ENCODE measurements at regions not wholly inside any gene's neighbourhood (a gene's known extent, or its start where the extent isn't known, plus 50 kb on each side); places are given as distances from the start of the nearest gene placed in this dataset.

DNA sequence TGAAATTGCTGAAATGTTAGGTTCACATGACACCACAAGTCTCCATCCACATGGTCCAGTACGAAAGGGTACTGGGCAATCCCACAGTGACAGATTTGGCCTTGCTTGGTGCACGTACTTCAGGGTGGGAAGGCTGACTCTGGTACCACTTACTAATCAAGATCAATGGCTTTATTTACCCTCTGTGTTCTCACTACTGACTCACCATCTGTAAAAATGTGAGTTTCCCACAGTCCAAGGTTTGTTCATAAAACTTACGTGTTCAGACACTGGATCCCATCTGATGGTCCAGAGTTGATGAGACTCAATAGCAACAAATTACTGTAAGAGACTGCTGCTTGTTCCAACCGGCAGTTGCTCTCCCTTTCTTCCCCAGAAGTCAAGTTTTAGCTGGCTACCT lies 231.7 kb downstream of the LMX1A start:
- no peak overlapping the region for H3K9ac ChIP-seq
- DNase-seq, result no peak
- POLR2A ChIA-PET, result no interaction called here
- H3K4me3 ChIP-seq (ENCODE audit: low read depth in 2 of 2, low read length in 1 of 2), result no peak overlapping the region
- H3K36me3 ChIP-seq (replicated peaks in 1 of 2; ENCODE audit: control insufficient read depth in 1 of 2, insufficient read depth in 2 of 2, low read length in 1 of 2), result no peaks in the 10 kb centered on the region
- no peak overlapping the region for H2AFZ ChIP-seq (ENCODE audit: low read depth)
- no peaks in the 10 kb centered on the region for H4K20me1 ChIP-seq (ENCODE audit: insufficient read depth)
- no peaks in the 10 kb centered on the region for H3K4me1 ChIP-seq (ENCODE audit: control insufficient read depth in 1 of 2, insufficient read depth in 2 of 2, low read depth in 1 of 2, low read length in 1 of 2)
- no peak overlapping the region for H3K27ac ChIP-seq (ENCODE audit: low read depth in 2 of 2, low read length in 1 of 2)
- H3K79me2 ChIP-seq (ENCODE audit: insufficient read depth), result no peaks in the 10 kb centered on the region
- H3K9me2 ChIP-seq, result no peaks in the 10 kb centered on the region
- TF ChIP-seq, protein P1, sequence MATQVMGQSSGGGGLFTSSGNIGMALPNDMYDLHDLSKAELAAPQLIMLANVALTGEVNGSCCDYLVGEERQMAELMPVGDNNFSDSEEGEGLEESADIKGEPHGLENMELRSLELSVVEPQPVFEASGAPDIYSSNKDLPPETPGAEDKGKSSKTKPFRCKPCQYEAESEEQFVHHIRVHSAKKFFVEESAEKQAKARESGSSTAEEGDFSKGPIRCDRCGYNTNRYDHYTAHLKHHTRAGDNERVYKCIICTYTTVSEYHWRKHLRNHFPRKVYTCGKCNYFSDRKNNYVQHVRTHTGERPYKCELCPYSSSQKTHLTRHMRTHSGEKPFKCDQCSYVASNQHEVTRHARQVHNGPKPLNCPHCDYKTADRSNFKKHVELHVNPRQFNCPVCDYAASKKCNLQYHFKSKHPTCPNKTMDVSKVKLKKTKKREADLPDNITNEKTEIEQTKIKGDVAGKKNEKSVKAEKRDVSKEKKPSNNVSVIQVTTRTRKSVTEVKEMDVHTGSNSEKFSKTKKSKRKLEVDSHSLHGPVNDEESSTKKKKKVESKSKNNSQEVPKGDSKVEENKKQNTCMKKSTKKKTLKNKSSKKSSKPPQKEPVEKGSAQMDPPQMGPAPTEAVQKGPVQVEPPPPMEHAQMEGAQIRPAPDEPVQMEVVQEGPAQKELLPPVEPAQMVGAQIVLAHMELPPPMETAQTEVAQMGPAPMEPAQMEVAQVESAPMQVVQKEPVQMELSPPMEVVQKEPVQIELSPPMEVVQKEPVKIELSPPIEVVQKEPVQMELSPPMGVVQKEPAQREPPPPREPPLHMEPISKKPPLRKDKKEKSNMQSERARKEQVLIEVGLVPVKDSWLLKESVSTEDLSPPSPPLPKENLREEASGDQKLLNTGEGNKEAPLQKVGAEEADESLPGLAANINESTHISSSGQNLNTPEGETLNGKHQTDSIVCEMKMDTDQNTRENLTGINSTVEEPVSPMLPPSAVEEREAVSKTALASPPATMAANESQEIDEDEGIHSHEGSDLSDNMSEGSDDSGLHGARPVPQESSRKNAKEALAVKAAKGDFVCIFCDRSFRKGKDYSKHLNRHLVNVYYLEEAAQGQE (IDR thresholded peaks at IDR 0.05; ENCODE audit: low read depth, low read length), result no peak
- TF ChIP-seq RCOR1 (IDR thresholded peaks at IDR 0.05; ENCODE audit: low read length), result no peak
- no peak for TF ChIP-seq RFX5 (IDR thresholded peaks at IDR 0.05; ENCODE audit: low read length)
- TF ChIP-seq FOSL2 (IDR thresholded peaks at IDR 0.05; ENCODE audit: borderline replicate concordance, low read depth), result no peak
- TF ChIP-seq, protein P2, sequence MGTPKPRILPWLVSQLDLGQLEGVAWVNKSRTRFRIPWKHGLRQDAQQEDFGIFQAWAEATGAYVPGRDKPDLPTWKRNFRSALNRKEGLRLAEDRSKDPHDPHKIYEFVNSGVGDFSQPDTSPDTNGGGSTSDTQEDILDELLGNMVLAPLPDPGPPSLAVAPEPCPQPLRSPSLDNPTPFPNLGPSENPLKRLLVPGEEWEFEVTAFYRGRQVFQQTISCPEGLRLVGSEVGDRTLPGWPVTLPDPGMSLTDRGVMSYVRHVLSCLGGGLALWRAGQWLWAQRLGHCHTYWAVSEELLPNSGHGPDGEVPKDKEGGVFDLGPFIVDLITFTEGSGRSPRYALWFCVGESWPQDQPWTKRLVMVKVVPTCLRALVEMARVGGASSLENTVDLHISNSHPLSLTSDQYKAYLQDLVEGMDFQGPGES (IDR thresholded peaks at IDR 0.05; ENCODE audit: low read depth, low read length), result no peak
- no peak for TF ChIP-seq POLR2AphosphoS5 (IDR thresholded peaks at IDR 0.05; ENCODE audit: low read depth, low read length)
- TF ChIP-seq YY1 (IDR thresholded peaks at IDR 0.05; ENCODE audit: low read depth), result no peak
- TF ChIP-seq NFIC (IDR thresholded peaks at IDR 0.05; ENCODE audit: borderline replicate concordance), result no peak
- TF ChIP-seq TEAD4 (IDR thresholded peaks at IDR 0.05; ENCODE audit: borderline replicate concordance, insufficient read depth), result no peak
- TF ChIP-seq GABPA (IDR thresholded peaks at IDR 0.05; ENCODE audit: low read depth), result no peak
- TF ChIP-seq TCF12 (IDR thresholded peaks at IDR 0.05), result no peak
- TF ChIP-seq, protein P3, sequence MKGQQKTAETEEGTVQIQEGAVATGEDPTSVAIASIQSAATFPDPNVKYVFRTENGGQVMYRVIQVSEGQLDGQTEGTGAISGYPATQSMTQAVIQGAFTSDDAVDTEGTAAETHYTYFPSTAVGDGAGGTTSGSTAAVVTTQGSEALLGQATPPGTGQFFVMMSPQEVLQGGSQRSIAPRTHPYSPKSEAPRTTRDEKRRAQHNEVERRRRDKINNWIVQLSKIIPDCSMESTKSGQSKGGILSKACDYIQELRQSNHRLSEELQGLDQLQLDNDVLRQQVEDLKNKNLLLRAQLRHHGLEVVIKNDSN (IDR thresholded peaks at IDR 0.05; ENCODE audit: borderline replicate concordance, low read depth), result no peak
- no peak for TF ChIP-seq FOXJ3 (CRISPR knock-in tag; IDR thresholded peaks at IDR 0.05)
- TF ChIP-seq RAD21 (IDR thresholded peaks at IDR 0.05; ENCODE audit: low read length), result no peak
- no peak for TF ChIP-seq JUND (IDR thresholded peaks at IDR 0.05)
- no peak for TF ChIP-seq NRF1 (IDR thresholded peaks at IDR 0.05; ENCODE audit: low read depth, low read length)
- TF ChIP-seq, protein P4, sequence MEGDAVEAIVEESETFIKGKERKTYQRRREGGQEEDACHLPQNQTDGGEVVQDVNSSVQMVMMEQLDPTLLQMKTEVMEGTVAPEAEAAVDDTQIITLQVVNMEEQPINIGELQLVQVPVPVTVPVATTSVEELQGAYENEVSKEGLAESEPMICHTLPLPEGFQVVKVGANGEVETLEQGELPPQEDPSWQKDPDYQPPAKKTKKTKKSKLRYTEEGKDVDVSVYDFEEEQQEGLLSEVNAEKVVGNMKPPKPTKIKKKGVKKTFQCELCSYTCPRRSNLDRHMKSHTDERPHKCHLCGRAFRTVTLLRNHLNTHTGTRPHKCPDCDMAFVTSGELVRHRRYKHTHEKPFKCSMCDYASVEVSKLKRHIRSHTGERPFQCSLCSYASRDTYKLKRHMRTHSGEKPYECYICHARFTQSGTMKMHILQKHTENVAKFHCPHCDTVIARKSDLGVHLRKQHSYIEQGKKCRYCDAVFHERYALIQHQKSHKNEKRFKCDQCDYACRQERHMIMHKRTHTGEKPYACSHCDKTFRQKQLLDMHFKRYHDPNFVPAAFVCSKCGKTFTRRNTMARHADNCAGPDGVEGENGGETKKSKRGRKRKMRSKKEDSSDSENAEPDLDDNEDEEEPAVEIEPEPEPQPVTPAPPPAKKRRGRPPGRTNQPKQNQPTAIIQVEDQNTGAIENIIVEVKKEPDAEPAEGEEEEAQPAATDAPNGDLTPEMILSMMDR (IDR thresholded peaks at IDR 0.05), result no peak
- TF ChIP-seq, protein P5, sequence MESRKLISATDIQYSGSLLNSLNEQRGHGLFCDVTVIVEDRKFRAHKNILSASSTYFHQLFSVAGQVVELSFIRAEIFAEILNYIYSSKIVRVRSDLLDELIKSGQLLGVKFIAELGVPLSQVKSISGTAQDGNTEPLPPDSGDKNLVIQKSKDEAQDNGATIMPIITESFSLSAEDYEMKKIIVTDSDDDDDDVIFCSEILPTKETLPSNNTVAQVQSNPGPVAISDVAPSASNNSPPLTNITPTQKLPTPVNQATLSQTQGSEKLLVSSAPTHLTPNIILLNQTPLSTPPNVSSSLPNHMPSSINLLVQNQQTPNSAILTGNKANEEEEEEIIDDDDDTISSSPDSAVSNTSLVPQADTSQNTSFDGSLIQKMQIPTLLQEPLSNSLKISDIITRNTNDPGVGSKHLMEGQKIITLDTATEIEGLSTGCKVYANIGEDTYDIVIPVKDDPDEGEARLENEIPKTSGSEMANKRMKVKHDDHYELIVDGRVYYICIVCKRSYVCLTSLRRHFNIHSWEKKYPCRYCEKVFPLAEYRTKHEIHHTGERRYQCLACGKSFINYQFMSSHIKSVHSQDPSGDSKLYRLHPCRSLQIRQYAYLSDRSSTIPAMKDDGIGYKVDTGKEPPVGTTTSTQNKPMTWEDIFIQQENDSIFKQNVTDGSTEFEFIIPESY (IDR thresholded peaks at IDR 0.05; ENCODE audit: borderline replicate concordance, low read depth), result no peak
- TF ChIP-seq GATA2 (CRISPR knock-in tag; IDR thresholded peaks at IDR 0.05), result no peak
- 9% methylated on average over 4 of the region's 4 CpGs for WGBS (ENCODE audit: low lambda C conversion rate)
- H3K9me3 ChIP-seq, result no peaks in the 10 kb centered on the region
- H3K4me2 ChIP-seq, result no peak overlapping the region
- CTCF ChIA-PET, result interaction anchor here (2.6 kb wide), 1 partner anchor 245 kb away, joined by 13 read pairs; no protein-coding TSS in a partner anchor
- no peaks in the 10 kb centered on the region for H3F3A ChIP-seq (replicated peaks; ENCODE audit: insufficient read depth)
- H3K27me3 ChIP-seq (ENCODE audit: insufficient read depth), result no peaks in the 10 kb centered on the region
